Amygdala (tissue), 56 donors: ENCODE measurements at regions not wholly inside any gene's neighbourhood (a gene's known extent, or its start where the extent isn't known, plus 50 kb on each side); places are given as distances from the start of the nearest gene placed in this dataset.
"Not testable (repeated sequence)": the region's sequence is repeated elsewhere in the genome, so short reads cannot be mapped to it uniquely, and the experiment has no call there.

Experiments used
- DNase-seq, 56 donors: peaks; one replicate each; lab custom pipeline; 2025; lab: John Stamatoyannopoulos, UW

DNA sequence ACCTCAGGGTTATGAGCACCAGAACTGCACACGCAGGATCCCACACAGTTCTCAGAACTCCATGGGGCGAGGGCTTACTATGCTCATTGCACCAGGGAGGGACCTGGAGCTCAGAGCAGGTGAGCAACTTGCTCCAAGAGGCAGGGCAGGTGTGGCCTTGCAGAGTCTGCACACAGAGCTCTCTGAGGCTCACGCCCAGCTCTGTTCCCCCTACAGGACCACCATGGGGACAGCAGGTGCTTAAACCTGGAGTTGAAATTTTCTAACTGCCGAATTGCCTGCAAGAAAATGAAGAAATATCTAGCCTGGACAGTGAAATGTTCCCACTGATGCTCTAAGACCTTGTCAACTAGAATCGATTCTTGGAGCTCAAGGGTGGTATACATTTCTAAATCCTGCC, 49.9 kb upstream of the MSMB start:
- DNase-seq: not testable (repeated sequence)

DNA sequence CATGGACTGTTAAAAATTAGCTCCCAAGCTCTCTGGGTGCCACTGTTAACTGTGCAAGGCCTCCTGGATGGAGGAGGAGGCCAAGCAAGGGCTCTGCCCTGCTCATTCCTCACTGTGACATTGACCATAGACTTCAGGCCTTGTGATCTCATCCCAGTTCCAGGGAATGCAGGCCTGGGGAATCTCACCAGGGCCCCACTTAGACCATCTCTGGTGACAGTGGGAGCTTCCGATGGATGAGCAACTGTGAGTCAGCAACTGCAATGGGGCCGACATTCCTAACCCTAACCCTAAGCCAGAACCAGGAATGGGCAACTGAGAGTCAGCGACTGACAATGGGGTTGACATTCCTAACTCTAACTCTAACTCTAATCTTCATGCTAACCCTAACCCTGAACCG, 50.4 kb upstream of the MSMB start:
- no peak for DNase-seq

DNA sequence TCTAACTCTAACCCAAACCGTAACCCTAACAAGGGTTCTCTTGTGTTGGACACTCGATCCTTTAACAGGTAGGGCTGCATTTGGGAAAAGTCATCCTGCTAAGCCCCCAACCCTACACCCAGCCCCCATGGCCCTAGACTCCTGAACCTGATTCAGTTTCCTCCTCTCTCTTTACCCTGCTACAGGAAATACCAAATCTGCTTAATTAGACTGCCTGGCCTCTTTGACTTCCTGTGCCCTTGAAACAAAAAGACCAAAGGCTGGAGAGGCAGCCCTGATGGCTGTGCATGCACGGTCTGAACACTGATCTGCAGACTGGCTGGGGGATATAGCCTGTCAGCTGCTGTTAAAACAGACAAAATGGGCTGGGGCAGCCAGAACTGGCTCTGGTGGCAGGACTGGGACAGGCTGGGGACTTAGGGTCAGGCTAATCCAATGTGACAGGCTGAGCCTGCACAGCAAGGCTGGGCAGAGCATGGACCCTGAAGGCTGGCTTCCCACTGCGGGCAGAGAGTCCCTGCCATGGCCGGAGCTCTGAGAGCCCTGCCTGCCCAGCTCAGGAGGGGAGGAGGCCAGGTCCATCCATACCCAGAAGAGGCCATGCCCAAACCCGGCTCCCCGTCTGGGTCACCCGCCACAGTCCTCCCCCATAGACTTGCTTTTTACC, 51.0 kb upstream of the MSMB start:
- DNase-seq: no peak

DNA sequence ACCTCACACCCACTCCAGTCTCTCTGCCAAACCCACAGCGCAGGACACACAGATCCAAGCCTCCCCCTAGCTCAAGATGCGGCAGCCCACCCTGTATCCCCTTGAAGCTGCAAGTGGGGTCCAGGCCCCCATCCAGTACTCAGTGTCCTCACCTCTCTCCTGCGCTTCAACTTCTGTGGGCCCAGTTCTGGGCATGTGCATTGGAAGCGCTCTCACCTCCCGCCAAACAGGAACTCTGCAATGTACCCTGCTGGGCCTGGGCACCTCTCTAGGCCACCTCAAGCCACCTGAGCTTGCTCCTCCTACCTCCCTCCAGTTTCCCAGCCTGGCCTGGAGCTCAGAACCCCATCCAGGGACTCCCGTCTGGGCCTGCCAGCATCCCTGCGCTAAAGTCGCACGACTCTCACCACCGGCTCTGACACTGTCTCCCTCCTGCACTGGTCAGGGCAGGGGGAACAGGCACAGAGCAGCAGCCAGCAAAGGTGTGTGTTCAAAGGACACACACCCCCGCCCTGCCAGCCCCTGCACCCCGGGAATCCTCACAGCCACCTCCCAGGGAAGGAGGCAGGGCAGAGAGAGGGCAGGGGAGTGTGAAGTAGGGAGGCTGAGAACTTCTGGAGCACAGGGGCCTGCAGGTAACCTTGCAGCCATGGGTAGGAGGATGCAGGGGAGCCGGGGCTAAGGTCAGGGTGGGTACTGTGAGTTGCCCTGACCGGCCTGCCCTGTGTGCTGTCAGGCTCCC, 51.7 kb upstream of the MSMB start:
- DNase-seq: no peak

DNA sequence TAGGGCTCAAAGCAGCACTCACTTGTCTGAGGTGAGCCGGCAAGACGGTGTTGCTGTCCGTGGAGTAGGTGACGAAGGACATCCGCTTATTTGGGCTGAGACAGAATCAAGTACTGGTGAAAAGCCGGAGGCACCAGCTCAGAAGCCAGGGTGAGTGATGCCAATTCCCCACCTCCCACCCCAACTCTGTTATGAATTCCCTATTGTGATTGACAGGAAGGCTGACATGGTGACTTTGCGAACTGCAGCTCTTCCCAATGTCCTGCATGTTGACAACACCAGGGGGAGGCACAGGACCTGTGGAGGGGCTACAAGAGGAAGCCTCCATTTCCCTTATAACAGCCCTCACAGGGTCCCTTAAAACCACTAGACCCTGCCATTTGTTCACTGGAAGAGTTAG, 52.3 kb upstream of the MSMB start:
- DNase-seq: no peak

DNA sequence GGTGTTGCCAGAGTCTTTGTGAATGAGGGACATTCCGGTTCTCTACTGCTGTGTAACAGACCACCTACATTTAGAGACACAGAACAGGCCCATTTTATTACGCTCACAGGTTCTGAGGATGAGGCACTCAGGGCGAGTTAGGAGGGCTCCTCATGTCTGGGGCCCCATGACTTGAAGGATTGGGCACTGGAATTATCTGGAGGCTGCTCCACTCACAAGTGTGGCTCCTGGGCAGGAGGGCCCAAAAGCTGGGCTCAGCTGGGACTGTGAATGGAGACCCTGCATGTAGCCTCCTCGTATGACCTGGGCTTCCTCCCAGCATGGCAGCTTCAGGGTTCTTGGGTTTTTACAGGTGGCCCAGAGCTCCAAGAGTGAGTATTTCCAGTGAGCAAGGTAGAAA, 52.9 kb upstream of the MSMB start:
- not testable (repeated sequence) for DNase-seq

DNA sequence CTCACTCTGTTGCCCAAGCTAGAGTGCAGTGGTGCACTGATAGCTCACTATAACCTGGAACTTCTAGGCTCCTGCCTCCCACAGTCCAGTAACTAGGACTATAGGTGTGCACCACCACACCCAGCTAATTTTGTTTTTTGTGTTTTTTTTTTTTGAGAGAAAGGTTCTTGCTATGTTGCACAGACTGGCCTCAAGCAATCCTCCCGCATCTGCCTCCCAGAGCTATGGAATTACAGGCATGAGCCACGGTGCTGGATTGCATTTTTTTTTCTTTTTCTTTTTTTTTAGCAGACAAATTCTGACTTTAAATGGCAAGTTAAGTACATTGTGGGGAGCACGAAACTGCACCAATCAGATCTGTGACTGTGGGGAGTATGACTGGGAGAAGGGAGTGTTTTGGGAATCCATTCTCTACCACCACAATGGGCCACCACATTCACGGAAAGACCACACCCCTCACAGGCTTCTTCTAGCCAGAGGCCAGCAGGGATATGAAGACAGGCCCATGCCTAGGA, 58.1 kb upstream of the MSMB start:
- no peak for DNase-seq

DNA sequence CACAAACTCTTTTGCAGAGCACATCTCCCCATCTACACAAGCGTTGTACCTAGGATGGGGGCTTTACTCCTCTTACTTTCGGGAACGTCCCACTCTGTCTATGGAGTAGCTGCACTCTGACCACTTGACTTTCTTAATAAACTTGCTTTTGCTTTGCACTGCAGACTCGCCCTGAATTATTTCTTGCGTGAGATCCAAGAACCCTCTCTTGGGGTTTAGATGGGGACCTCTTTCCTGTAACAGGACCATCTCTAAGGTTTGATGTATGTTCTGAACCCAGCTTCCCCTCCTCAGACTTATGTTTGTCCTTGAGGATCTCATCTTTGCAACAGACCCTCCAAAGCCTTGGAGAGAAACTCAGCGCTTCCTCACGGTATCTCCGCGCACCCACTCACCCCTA, 59.3 kb upstream of the MSMB start:
- DNase-seq: not testable (repeated sequence)

DNA sequence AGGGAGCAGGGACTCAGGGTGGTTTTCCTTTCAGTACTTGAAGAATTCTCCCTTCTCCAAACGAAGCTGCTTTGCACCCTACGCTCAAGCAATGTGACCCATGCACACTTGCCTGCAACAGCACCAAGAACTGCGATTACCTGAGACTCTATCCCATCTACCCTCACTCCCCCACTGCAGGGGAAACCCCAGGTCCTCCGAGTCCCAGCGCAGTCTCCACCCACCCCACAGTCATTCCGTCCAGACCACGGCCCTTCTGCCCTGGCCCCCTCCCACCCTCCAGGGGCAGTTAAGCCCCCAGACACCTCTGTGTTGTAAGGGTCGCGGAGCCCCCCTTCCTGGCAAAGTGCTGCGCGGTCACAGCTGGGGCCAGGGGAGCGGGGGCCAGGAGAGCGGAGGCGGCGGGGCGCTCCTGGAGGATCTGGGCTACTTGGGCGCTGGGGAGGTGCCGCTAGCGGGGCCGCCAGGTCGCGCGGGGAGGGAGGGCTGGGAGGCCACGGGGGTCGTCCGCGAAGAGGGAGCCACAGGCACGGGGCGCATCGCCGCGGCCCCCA, 59.9 kb upstream of the MSMB start:
- DNase-seq: not testable (repeated sequence)

DNA sequence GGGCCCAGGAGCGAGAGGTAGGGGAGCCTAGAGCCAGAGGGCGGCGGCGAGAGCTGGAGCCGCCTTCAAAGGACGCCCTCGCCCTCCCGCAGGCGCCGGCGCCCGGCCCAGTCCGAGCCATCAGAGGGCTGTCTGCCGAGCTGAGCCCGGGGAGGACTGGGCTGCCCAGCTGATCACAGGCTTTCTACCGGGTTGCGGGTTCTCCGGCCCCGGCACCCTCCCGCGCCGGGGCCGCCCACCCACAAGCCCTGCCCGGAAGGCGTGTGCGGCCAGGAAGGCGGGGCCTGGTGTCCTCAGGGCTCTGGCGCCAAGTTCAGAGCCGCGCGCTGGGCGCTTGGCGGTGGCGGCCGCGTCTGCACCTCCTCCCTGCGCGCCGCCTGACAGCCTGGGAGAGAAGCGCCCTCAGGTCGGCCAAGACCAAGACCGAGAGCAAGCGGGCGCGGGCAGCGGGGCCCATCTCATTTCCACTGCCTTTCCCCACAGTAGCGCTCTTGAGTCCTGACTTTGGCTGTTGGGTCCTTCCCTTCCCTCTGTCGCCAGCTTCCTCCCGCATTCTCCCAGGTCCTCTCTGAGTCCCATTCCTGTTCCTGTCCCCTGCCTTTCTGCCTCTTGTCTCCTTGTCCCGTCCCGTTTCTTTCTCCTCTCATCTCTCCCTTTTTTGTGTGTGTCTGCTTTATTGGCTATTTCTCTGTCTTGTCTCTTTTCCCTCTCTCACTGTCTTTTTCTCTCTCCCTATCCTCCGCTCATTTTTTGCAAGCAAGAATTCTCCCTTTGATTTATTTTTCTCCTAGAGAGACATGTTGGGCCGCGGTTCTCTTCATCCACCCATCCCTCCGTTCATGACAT, 60.6 kb upstream of the MSMB start:
- DNase-seq: peak in 42 of 56 donors; percentile 8 to 78 (median 46)

DNA sequence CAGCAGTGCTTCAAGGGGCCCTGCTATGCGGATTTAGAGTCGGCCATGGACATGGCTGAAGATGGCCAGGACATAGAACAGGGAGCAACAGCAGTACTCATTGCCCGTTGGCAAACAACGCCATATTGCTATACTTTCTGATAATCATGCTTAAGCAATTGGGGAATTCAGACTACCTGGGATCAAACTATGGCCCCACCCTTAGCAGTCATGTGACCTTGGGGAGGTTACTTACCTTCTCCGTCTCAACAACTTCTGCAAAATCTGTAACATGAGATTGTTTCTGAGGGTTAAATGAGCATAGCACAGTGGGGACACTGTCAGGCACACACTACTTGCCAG, 62.1 kb upstream of the MSMB start:
- DNase-seq: not testable (repeated sequence)

DNA sequence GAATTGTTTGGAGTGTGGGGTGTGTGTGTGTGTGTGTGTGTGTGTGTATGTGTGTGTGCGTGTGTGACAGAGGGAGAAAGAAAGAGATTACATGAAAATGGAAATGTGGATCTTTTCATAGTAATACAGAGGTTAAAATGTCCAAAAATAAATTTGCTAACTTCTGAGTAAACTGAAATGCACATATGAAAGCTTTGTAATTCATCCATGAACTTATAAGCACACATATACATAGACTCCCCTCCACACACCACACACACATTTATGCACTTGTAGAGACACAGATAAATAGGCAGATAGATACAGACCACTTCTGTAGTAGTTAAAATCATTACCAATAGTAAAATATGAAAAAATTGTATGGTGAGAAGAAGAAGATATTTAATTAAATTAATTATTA, 108.2 kb upstream of the MSMB start:
- not testable (repeated sequence) for DNase-seq

DNA sequence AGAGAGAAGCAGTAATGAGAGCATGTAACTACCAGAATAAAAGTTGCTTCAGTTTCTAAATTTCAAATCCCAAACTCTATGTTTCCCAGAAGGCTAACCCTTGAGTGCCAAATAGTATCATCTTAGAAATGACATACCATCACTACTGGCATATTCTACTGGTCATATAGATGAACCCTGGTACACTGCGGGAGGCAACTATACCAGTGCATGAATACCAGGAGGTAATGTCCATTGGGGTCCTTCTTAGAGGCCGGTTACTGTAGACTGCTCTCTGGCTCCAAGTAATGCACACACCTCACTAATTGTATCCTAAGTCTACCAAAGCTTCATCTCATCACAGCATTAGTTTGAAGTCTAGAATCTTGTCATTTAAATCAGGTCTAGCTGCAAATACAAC, 108.6 kb upstream of the MSMB start:
- DNase-seq: not testable (repeated sequence)

DNA sequence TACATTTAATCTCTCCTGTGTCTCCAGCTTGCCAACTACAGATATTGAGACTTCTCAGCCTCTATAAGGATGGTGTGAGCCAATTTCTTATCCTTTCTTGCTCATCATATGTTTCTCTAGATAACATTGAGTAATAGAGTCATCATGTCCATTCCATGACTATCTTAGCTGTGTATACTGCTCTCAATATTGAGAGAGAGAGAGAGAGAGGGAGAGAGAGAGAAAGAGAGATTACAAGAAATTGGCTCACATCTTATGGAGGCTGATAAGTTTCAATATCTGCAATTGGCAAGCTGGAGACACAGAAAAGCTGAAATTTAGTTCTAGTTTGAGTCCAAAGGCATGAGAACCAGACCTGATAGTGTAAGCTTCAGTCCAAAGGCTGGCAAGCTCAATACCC, 110.8 kb upstream of the MSMB start:
- DNase-seq: not testable (repeated sequence)

DNA sequence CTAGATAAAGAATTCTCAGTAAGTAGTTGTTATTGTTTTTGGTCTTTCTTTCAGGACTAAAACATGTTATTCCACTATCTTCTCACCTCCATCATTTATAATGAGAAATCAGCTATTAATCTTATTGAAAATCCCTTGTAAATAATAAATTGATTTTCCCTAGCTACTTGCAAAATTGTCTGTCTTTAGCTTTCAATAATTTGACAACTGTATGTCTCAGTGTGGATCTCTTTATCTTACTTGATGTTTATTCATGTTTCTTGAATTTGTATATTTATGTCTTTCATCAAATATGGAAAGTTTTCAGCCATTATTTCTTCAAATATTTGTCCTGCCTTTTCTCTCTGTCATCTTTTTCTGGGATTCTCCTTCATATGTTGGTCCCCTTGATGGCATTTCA, 117.1 kb upstream of the ANTXRL start:
- DNase-seq: no peak

DNA sequence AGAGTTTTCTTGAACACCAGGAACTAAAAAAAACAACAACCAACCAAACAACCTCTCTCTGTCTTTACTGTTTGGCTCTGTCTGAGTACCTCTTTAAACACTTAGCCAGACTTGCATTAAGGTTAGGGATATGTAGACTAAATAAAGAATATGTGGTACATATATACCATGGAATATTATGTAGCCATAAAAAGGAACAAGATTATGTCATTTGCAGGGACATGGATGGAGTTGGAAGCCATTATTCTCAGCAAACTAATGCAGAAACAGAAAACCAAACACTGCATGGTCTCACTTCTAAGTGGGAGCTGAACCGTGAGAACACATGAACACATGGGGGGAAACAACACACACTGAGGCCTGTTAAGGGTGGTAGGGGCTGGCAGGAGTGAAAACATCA, 116.0 kb upstream of the ANTXRL start:
- no peak for DNase-seq

DNA sequence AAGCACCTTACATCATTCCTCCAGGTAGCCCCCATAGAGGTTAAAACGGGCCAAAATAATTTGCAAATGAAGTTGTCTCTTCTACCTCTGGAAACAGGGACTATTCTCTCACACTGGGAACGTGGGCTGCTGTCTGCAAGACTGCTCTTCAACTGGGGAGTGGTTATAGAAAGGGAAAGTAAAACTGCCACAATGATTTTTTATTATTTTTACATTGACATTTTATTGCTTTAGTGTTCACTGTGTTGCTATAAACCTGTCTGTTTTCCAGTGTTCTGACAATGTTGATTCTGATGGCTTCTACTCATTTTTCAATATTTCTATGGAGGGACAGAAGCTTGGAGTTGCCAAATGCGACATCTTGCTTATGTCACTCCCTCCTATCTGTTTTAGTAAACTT, 115.1 kb upstream of the ANTXRL start:
- no peak for DNase-seq

DNA sequence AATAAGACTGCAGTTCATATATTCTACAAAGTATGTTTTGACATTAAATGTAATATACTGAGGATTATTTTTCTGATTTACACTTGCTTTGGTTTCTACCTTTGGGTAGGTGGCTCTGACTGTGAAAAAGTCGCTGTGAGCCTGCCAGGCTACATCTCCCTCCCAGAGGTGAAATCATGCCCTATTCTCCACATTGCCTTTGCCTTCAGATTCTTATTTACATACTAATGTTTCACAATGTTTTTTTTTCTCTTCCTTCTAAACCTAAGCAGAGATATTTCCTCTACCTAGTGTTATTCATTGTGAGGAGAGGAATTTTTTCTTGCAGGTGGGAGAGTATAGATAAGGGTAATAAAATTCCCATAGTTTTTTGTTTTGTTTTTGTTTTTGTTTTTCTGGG, 111.5 kb upstream of the ANTXRL start:
- DNase-seq: no peak

DNA sequence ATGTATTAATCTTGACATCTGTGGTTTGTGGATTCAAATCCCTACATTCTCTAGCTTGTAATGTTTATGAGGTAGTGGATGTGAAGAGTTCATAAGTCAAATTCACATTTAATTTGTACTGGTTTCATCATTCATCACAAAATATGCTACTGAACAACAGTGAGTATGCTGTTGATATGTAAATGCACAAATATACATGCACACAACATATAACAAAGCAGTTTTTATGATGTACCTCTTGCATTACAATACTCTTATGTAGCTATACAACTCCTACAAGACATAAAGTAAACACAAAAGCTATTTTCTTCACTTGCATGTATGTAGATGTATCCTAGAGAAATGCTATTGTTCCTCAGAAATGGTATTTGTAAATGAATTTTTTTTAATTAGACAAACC, 111.0 kb upstream of the ANTXRL start:
- DNase-seq: no peak

DNA sequence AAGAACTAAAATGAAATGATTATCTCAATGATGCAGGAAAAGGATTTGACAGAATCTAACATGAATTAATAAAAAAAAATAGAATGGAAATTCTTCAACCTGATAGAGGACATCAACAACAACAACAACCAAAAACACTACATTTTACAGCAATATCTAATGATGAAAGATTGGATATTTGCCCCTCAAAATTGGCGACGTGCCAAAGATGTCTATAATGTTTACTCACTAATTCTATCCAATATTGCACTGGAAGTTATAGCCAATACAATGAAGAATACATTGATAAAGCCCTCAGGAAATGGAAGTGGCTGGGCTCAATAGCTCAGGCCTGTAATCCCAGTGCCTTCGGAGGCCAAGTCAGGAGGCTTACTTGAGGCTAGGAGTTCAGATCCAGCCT, 99.4 kb upstream of the ANTXRL start:
- not testable (repeated sequence) for DNase-seq

DNA sequence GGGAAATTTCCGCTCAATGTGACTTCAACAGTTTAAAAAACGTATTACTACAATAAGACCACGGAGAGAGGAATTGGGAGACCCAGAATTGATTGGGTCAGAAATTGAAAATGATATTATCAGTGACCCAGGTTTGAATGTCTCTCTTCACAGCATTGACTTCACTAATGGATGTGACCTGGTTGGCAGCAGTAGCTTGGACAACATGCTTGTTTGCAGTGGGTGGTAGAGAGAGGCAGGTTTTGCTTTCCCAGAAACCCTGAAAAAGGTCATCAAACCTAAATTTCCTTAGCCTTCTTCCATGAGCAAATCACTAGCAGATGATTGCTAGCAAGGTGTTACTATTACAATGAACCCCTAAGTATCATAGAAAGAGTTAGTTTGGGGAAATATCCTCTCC, 89.7 kb upstream of the ANTXRL start:
- DNase-seq: no peak
